DMS 273 (cell line): ENCODE measurements at regions not wholly inside any gene's neighbourhood (a gene's known extent, or its start where the extent isn't known, plus 50 kb on each side); places are given as distances from the start of the nearest gene placed in this dataset.
A peak's percentile ranks its signal among the peaks of the same experiment; 100 is the strongest.

Experiments used
- DNase-seq: peaks from one replicate; lab custom pipeline; 2025; ENCODE audit not compliant: unreplicated experiment; lab: John Stamatoyannopoulos, UW

DNA sequence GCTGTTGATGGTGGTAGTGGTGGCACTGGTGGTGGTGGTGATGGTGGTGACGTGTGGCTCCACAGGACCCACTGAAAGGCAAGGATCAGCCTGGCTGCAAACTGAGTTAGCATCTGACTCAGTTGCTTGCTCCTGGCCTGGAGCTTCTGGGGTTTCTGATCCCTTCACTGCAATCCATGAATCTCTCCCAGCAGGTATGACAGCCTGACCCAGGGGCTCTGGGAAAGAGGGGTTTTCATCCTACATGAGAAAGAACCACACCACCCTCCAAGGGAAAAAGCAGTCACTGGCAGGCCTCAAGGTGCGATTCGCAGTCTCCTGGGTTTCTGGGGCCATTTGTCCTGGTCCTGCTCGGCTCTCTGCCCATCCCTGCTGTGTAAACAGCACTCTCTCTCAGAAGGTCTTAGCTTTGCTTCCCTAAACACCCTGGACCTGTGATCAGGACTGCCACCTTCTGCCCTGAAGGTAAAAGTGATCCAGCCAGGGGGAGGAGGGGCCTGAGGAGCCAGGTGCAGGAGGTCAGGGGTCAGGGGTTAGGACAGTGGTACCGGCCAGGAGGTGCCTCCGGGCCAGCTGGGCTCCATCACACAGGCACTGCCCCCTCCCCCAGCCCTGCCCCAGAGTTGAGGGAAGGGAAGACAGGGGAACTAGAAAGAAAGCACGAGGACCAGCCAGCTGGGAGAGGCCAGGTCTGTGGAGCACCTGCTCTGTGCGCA is 152.0 kb downstream of the BMP7 start:
- DNase-seq: no peak

DNA sequence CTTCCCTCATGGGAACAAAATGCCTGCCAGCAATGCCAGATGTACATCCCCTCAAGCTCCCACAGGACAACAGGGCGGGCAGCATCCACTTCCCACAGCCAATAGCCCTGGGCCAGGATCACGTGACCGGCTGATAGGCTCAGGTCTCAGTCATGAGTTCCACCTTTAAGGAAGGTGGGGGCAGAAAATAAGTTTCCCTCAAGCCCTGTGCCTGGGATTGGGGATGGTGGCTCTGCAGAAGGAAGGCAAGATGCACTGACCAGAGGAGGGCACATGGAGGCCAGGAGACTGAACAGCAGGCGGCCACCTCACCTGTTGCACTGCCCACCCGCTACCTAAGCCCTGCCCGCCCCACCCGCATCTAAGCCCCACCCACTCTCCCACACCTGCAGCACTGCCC is 149.1 kb downstream of the BMP7 start:
- DNase-seq: peak; percentile 40

DNA sequence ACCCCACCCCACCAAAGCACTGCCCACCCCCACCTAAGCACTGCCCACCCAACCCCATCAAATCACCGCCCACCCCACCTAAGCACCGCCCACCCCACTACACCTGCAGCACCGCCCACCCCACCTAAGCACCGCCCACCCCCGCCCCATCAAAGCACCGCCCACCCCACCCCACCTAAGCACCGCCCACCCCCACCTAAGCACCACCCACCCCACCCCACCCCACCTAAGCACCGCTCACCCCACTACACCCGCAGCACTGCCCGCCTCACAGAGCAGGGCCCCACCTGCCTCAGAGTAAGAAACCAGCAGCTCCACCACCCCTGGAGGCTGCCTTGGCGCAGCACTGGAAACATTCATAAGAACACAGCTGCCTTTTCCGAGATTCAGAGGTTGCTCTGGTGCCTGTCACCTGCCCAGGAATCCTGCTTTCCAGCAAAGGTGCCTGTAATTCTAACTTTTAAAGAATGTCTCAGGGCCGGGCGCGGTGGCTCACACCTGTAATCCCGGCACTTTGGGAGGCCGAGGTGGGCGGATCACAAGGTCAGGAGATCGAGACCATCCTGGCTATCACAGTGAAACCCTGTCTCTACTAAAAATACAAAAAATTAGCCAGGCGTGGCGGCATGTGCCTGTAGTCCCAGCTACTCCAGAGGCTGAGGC is 148.2 kb downstream of the BMP7 start:
- DNase-seq: no peak
